Vagina (tissue), 2 donors: ENCODE measurements at regions not wholly inside any gene's neighbourhood (a gene's known extent, or its start where the extent isn't known, plus 50 kb on each side); places are given as distances from the start of the nearest gene placed in this dataset.

Experiments
- POLR2AphosphoS5 ChIP-seq, 2 donors: sonication (generic); formaldehyde crosslinking; IDR thresholded peaks; one replicate each; pipeline ENCODE4 v1.9.0; 2017; ENCODE audit warnings: antibody characterized with exemption in 2 of 2, mild to moderate bottlenecking in 2 of 2, low read depth in 1 of 2; ENCODE audit not compliant: insufficient read depth in 1 of 2
- TF ChIP-seq, protein P1 (sequence below), 3 experiments: fragments of 450-650 bp in 2 of 3; fragments of 200-600 bp in 1 of 3; sonication (generic) in 1 of 3; IDR thresholded peaks; one replicate each; pipeline ENCODE4 v1.5.1; 2017 to 2019; ENCODE audit warnings: antibody characterized with exemption in 3 of 3, mild to moderate bottlenecking in 2 of 3, moderate library complexity in 2 of 3

DNA sequence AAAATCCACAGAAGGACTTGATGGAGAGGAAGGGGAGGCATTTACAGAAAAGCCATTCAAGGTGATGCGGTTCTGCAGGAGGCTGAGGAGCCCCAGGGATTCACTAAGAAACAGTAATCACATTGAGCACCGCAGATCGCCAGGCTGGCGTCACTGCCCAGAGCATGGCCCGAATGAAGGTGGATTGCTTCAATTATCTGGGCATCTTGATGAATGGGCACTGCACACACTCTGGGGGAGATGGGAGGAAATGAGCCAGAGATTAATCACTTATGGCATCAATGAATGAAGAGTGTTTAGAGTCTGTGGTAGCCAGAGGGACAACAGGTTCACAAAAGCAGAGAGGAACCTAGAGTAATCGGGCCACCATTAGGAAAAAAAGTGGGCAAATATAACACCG, 292.1 kb downstream of the ZEB1 start:
- TF ChIP-seq, protein P1, sequence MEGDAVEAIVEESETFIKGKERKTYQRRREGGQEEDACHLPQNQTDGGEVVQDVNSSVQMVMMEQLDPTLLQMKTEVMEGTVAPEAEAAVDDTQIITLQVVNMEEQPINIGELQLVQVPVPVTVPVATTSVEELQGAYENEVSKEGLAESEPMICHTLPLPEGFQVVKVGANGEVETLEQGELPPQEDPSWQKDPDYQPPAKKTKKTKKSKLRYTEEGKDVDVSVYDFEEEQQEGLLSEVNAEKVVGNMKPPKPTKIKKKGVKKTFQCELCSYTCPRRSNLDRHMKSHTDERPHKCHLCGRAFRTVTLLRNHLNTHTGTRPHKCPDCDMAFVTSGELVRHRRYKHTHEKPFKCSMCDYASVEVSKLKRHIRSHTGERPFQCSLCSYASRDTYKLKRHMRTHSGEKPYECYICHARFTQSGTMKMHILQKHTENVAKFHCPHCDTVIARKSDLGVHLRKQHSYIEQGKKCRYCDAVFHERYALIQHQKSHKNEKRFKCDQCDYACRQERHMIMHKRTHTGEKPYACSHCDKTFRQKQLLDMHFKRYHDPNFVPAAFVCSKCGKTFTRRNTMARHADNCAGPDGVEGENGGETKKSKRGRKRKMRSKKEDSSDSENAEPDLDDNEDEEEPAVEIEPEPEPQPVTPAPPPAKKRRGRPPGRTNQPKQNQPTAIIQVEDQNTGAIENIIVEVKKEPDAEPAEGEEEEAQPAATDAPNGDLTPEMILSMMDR (IDR thresholded peaks at IDR 0.05), result no peak
- no peak for TF ChIP-seq POLR2AphosphoS5 (IDR thresholded peaks at IDR 0.05; ENCODE audit: insufficient read depth in 1 of 2, low read depth in 1 of 2)
